ENCODE measurements at regions not wholly inside any gene's neighbourhood (a gene's known extent, or its start where the extent isn't known, plus 50 kb on each side); places are given as distances from the start of the nearest gene placed in this dataset.
A peak's percentile ranks its signal among the peaks of the same experiment; 100 is the strongest.

GRCh38 chr15:70466895-70467529, 296.3 kb downstream of the UACA start:
- intact Hi-C loops (cut with DNase I): no loop called here
- FAIRE-seq (no peak), DNase-seq (peak in 4 of 5 donors; percentile 68 to 83 (median 72))

GRCh38 chr15:70466305-70466704, 297.1 kb downstream of the UACA start:
- Histone ChIP-seq H3K4me3 (ENCODE audit: low read length in 3 of 3) (no peak overlapping the region), H3K27me3 (ENCODE audit: control insufficient read depth, insufficient read depth, low read length) (no peaks in the 10 kb centered on the region), H3K27ac (ENCODE audit: low read depth in 2 of 2, low read length in 2 of 2) (no peak overlapping the region), H3K9ac (ENCODE audit: low read length in 3 of 3) (no peak overlapping the region), H3K4me1 (ENCODE audit: control insufficient read depth in 2 of 3, insufficient read depth in 2 of 3, low read depth in 1 of 3, low read length in 3 of 3) (peaks cover 0 to 5% (median 0%) of the 10 kb centered on the region in 3 donors), H3K9me3 (ENCODE audit: control insufficient read depth in 2 of 3, insufficient read depth in 1 of 3, low read length in 3 of 3) (no peaks in the 10 kb centered on the region), H3K36me3 (ENCODE audit: control insufficient read depth in 2 of 3, insufficient read depth in 3 of 3, low read length in 3 of 3) (no peaks in the 10 kb centered on the region)
- DNase-seq (no peak), FAIRE-seq (no peak)
- intact Hi-C loops (cut with DNase I): no loop called here
- TF ChIP-seq CTCF (IDR thresholded peaks at IDR 0.05; ENCODE audit: borderline replicate concordance, extremely low read depth, insufficient read depth): no peak

More at GRCh38 chr15:70466895-70467529, 296.3 kb downstream of the UACA start:
- H3K36me3 ChIP-seq (ENCODE audit: control insufficient read depth in 2 of 3, insufficient read depth in 3 of 3, low read length in 3 of 3): no peaks in the 10 kb centered on the region
- peaks cover 0 to 5% (median 0%) of the 10 kb centered on the region in 3 donors for H3K4me1 ChIP-seq (ENCODE audit: control insufficient read depth in 2 of 3, insufficient read depth in 2 of 3, low read depth in 1 of 3, low read length in 3 of 3)
- peak; percentile 64 for TF ChIP-seq CTCF (IDR thresholded peaks at IDR 0.05; ENCODE audit: borderline replicate concordance, extremely low read depth, insufficient read depth)
- H3K4me3 ChIP-seq (ENCODE audit: low read length in 3 of 3): no peak overlapping the region
- H3K27me3 ChIP-seq (ENCODE audit: control insufficient read depth, insufficient read depth, low read length): no peaks in the 10 kb centered on the region
- H3K27ac ChIP-seq (ENCODE audit: low read depth in 2 of 2, low read length in 2 of 2): no peak overlapping the region
- H3K9me3 ChIP-seq (ENCODE audit: control insufficient read depth in 2 of 3, insufficient read depth in 1 of 3, low read length in 3 of 3): no peaks in the 10 kb centered on the region
- no peak overlapping the region for H3K9ac ChIP-seq (ENCODE audit: low read length in 3 of 3)

- DNase-seq: no peak
- Histone ChIP-seq H3K4me1 (ENCODE audit: control insufficient read depth in 2 of 3, insufficient read depth in 2 of 3, low read depth in 1 of 3, low read length in 3 of 3) (peaks cover 0 to 5% (median 0%) of the 10 kb centered on the region in 3 donors), H3K27me3 (ENCODE audit: control insufficient read depth, insufficient read depth, low read length) (no peaks in the 10 kb centered on the region), H3K27ac (ENCODE audit: low read depth in 2 of 2, low read length in 2 of 2) (no peak overlapping the region), H3K9ac (ENCODE audit: low read length in 3 of 3) (no peak overlapping the region), H3K36me3 (ENCODE audit: control insufficient read depth in 2 of 3, insufficient read depth in 3 of 3, low read length in 3 of 3) (no peaks in the 10 kb centered on the region), H3K9me3 (ENCODE audit: control insufficient read depth in 2 of 3, insufficient read depth in 1 of 3, low read length in 3 of 3) (no peaks in the 10 kb centered on the region), H3K4me3 (ENCODE audit: low read length in 3 of 3) (no peak overlapping the region)
- FAIRE-seq: no peak
- no peak for TF ChIP-seq CTCF (IDR thresholded peaks at IDR 0.05; ENCODE audit: borderline replicate concordance, extremely low read depth, insufficient read depth)
- intact Hi-C loops (cut with DNase I): no loop called here
Observed at GRCh38 chr15:70465812-70466211, 297.5 kb downstream of the UACA start.

GRCh38 chr15:70463453-70463834, 299.9 kb downstream of the UACA start:
- intact Hi-C loops (cut with DNase I): no loop called here
- no peak overlapping the region for H3K9ac ChIP-seq (ENCODE audit: low read length in 3 of 3)
- no peaks in the 10 kb centered on the region for H3K9me3 ChIP-seq (ENCODE audit: control insufficient read depth in 2 of 3, insufficient read depth in 1 of 3, low read length in 3 of 3)
- TF ChIP-seq CTCF (IDR thresholded peaks at IDR 0.05; ENCODE audit: borderline replicate concordance, extremely low read depth, insufficient read depth): no peak
- H3K4me1 ChIP-seq (ENCODE audit: control insufficient read depth in 2 of 3, insufficient read depth in 2 of 3, low read depth in 1 of 3, low read length in 3 of 3): peaks cover 0 to 5% (median 3%) of the 10 kb centered on the region in 3 donors
- DNase-seq: no peak
- H3K27me3 ChIP-seq (ENCODE audit: control insufficient read depth, insufficient read depth, low read length): no peaks in the 10 kb centered on the region
- no peaks in the 10 kb centered on the region for H3K36me3 ChIP-seq (ENCODE audit: control insufficient read depth in 2 of 3, insufficient read depth in 3 of 3, low read length in 3 of 3)
- no peak overlapping the region for H3K4me3 ChIP-seq (ENCODE audit: low read length in 3 of 3)
- H3K27ac ChIP-seq (ENCODE audit: low read depth in 2 of 2, low read length in 2 of 2): no peak overlapping the region
- no peak for FAIRE-seq
